OCI-LY7 (cell line): ENCODE measurements at regions not wholly inside any gene's neighbourhood (a gene's known extent, or its start where the extent isn't known, plus 50 kb on each side); places are given as distances from the start of the nearest gene placed in this dataset.

Experiments
- BruUV-seq: library from RNA; stranded (reverse); fragments of 400-500 nt; replicated peaks from 2 replicates; lab custom pipeline; 2021; lab: Mats Ljungman, UMichigan
- CTCF ChIA-PET: fragments of 300-600 bp; sonication (Branson Sonifier 250); formaldehyde crosslinking; loops from one replicate; lab custom pipeline; 2022; ENCODE audit warnings: antibody characterized with exemption; ENCODE audit not compliant: unreplicated experiment; lab: Charles Lee
- POLR2A ChIA-PET: fragments of 300-600 bp; sonication (Branson Sonifier 250); formaldehyde crosslinking; loops from one replicate; lab custom pipeline; 2022; ENCODE audit warnings: antibody characterized with exemption; lab: Charles Lee
- DNase-seq: peaks from one replicate; pipeline ENCODE4 v3.0.0-alpha.2; 2015; ENCODE audit warnings: low spot score
- H2AFZ ChIP-seq: fragments of 200-600 bp; sonication (generic), shearing (Covaris generic); 2 replicates; pipeline ENCODE4 v1.6.1; 2014; ENCODE audit warnings: mild to moderate bottlenecking, antibody characterized with exemption, low read length, moderate library complexity
- H3K27ac ChIP-seq: fragments of 200-600 bp; sonication (generic); 2 replicates; pipeline ENCODE4 v1.5.1; 2014; ENCODE audit warnings: mixed run types, low read depth, mild to moderate bottlenecking, moderate library complexity, low read length, inconsistent platforms; ENCODE audit not compliant: poor library complexity, severe bottlenecking
- H3K36me3 ChIP-seq: fragments of 200-600 bp; sonication (generic); 2 replicates; pipeline ENCODE4 v1.6.1; 2014; ENCODE audit warnings: mild to moderate bottlenecking, antibody characterized with exemption, low read length, moderate library complexity, mixed read lengths; ENCODE audit not compliant: insufficient read depth
- H3K4me1 ChIP-seq: fragments of 200-600 bp; sonication (generic); 2 replicates; pipeline ENCODE4 v1.5.1; 2014; ENCODE audit warnings: mild to moderate bottlenecking, low read length; ENCODE audit not compliant: insufficient read depth, poor library complexity, severe bottlenecking
- H3K4me2 ChIP-seq: fragments of 200-600 bp; sonication (generic); 2 replicates; pipeline ENCODE4 v1.6.1; 2014; ENCODE audit warnings: mild to moderate bottlenecking, low read length
- H3K4me3 ChIP-seq: fragments of 200-600 bp; sonication (generic); 2 replicates; pipeline ENCODE4 v1.5.1; 2014; ENCODE audit warnings: mild to moderate bottlenecking, low read depth, low read length; ENCODE audit not compliant: poor library complexity, severe bottlenecking
- H3K79me2 ChIP-seq: fragments of 200-600 bp; sonication (generic); 2 replicates; pipeline ENCODE4 v1.6.1; 2016; ENCODE audit warnings: low read depth, mild to moderate bottlenecking, low read length, moderate library complexity, mixed read lengths; ENCODE audit not compliant: insufficient read depth
- H3K9me2 ChIP-seq: fragments of 200-600 bp; sonication (generic); 2 replicates; pipeline ENCODE4 v1.6.1; 2016; ENCODE audit warnings: mild to moderate bottlenecking, low read length, mixed read lengths; ENCODE audit not compliant: insufficient read depth
- H3K9me3 ChIP-seq: fragments of 200-600 bp; sonication (generic); 2 replicates; pipeline ENCODE4 v1.6.1; 2014; ENCODE audit warnings: mild to moderate bottlenecking, mixed run types, low read length, mixed read lengths
- H4K20me1 ChIP-seq: fragments of 200-600 bp; sonication (generic); 2 replicates; pipeline ENCODE4 v1.6.1; 2014; ENCODE audit warnings: mild to moderate bottlenecking, antibody characterized with exemption, low read length, moderate library complexity, mixed read lengths; ENCODE audit not compliant: insufficient read depth
- EZH2phosphoT487 ChIP-seq: fragments of 200-600 bp; sonication (generic); IDR thresholded peaks from 2 replicates; pipeline ENCODE4 v1.6.1; 2018; ENCODE audit warnings: low read depth, borderline replicate concordance, mild to moderate bottlenecking, mixed run types, antibody characterized with exemption, low read length, moderate library complexity, mixed read lengths
- intact Hi-C: fragments of 100-400 bp; cut with micrococcal nuclease; formaldehyde crosslinking; loops from one replicate; pipeline ENCODE4 v1.10.0; 2022; ENCODE audit not compliant: unreplicated experiment
- TF ChIP-seq, protein P1 (sequence below): fragments of 200-600 bp; sonication (generic); conservative IDR thresholded peaks from 2 replicates; pipeline ENCODE4 v1.5.1; 2014; ENCODE audit warnings: mild to moderate bottlenecking, antibody characterized with exemption, low read length, moderate library complexity, mixed read lengths

- Histone ChIP-seq H4K20me1 (no peaks in the 10 kb centered on the region), H3K4me2 (no peak overlapping the region), H3K4me3 (no peak overlapping the region), H3K27ac (no peak overlapping the region), H3K9me3 (no peaks in the 10 kb centered on the region), H3K4me1 (no peaks in the 10 kb centered on the region), H3K36me3 (no peaks in the 10 kb centered on the region), H3K79me2 (no peaks in the 10 kb centered on the region), H2AFZ (no peak overlapping the region), H3K9me2 (no peaks in the 10 kb centered on the region)
- CTCF ChIA-PET: no interaction called here
- no peak for TF ChIP-seq EZH2phosphoT487
- TF ChIP-seq, protein P1, sequence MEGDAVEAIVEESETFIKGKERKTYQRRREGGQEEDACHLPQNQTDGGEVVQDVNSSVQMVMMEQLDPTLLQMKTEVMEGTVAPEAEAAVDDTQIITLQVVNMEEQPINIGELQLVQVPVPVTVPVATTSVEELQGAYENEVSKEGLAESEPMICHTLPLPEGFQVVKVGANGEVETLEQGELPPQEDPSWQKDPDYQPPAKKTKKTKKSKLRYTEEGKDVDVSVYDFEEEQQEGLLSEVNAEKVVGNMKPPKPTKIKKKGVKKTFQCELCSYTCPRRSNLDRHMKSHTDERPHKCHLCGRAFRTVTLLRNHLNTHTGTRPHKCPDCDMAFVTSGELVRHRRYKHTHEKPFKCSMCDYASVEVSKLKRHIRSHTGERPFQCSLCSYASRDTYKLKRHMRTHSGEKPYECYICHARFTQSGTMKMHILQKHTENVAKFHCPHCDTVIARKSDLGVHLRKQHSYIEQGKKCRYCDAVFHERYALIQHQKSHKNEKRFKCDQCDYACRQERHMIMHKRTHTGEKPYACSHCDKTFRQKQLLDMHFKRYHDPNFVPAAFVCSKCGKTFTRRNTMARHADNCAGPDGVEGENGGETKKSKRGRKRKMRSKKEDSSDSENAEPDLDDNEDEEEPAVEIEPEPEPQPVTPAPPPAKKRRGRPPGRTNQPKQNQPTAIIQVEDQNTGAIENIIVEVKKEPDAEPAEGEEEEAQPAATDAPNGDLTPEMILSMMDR: no peak
- no TSS peak for BruUV-seq
- POLR2A ChIA-PET: no interaction called here
- intact Hi-C loops: no loop called here
- DNase-seq: no peak
Observed at GRCh38 chr15:94077938-94078337, 153.4 kb upstream of the MCTP2 start.

DNA sequence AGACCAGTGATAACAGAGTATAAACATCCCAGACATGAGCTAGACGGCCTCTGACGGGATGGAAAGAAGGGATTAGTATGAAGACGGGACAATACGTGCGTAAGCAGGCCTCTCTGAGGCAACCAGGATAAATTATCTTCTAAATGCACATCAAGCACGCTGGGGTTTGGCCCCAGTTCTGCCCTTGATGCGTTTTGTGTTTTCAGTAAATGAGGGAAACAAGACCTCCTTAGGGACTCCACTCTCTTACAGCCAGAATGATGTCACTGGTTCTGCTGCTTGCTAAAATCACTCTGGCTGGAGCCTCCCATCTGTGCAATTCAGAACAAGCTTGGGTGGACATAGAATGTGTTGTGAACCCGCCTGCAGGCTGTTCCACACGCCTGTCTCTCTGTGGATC, 156.0 kb upstream of the MCTP2 start:
- CTCF ChIA-PET: no interaction called here
- intact Hi-C loops: no loop called here
- TF ChIP-seq, protein P1: no peak
- no peak for TF ChIP-seq EZH2phosphoT487
- Histone ChIP-seq H3K79me2 (no peaks in the 10 kb centered on the region), H3K27ac (no peak overlapping the region), H3K36me3 (no peaks in the 10 kb centered on the region), H3K9me3 (no peaks in the 10 kb centered on the region), H4K20me1 (no peaks in the 10 kb centered on the region), H3K9me2 (no peaks in the 10 kb centered on the region), H2AFZ (no peak overlapping the region), H3K4me3 (no peak overlapping the region), H3K4me1 (no peaks in the 10 kb centered on the region), H3K4me2 (no peak overlapping the region)
- DNase-seq: no peak
- POLR2A ChIA-PET: no interaction called here
- BruUV-seq: no TSS peak

DNA sequence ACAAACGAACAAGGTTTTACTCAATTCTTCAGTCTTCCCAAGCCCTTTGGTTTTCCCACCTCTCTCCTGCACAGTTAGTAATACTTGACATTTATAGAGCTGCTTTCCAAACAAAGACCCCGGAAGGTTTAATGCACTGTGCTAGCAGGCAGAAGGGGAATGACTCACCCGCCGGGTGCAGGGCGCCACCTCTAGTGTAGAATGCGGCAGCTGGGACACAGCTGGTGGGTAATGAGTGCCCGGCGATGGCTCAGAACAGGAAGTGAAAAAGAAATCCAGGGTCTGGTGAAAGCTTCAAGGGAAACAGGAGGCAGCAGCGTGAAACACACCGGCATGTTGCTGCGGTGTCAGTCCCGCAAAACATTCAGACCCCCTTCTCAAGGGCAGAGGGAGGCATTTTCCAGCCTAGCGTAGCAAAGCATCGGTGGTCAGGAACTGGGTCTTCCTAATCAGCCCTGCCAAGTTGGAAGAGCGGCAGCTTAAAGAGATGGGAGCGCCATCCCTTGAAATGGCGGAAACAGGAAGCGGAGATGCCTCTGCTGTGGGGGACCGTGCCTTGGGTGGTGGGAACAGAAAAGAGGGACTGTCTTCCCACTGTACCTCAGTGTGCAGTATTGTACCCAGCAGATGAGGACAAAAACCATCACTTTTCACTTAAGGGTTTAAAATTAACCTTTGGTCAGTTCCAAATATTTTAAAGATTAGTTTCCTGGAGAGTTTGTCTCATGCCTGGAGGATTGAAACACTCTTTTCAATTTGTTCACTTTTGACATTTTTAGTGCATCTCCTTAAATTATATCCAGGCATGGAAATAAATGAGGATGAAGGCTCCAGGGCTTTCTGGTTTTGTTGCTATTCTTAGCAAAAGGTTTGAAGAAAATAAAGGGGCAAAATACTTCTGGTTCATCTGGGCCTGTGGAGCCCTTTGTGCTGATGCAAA, 160.7 kb upstream of the MCTP2 start:
- Histone ChIP-seq H3K9me3 (no peaks in the 10 kb centered on the region), H3K27ac (no peak overlapping the region), H3K36me3 (no peaks in the 10 kb centered on the region), H3K4me2 (no peak overlapping the region), H3K79me2 (no peaks in the 10 kb centered on the region), H2AFZ (no peak overlapping the region), H3K4me1 (no peaks in the 10 kb centered on the region), H3K9me2 (no peaks in the 10 kb centered on the region), H3K4me3 (no peak overlapping the region), H4K20me1 (no peaks in the 10 kb centered on the region)
- ChIA-PET POLR2A (interaction anchor here (0.5 kb wide), 1 partner anchor 467 kb away, joined by 8 read pairs; no protein-coding TSS in a partner anchor), CTCF (no interaction called here)
- DNase-seq: no peak
- intact Hi-C loops: no loop called here
- no peak for TF ChIP-seq EZH2phosphoT487
- TF ChIP-seq, protein P1: no peak
- no TSS peak for BruUV-seq
